ENCODE measurements at regions not wholly inside any gene's neighbourhood (a gene's known extent, or its start where the extent isn't known, plus 50 kb on each side); places are given as distances from the start of the nearest gene placed in this dataset.
"Not testable (repeated sequence)": the region's sequence is repeated elsewhere in the genome, so short reads cannot be mapped to it uniquely, and the experiment has no call there.

DNA sequence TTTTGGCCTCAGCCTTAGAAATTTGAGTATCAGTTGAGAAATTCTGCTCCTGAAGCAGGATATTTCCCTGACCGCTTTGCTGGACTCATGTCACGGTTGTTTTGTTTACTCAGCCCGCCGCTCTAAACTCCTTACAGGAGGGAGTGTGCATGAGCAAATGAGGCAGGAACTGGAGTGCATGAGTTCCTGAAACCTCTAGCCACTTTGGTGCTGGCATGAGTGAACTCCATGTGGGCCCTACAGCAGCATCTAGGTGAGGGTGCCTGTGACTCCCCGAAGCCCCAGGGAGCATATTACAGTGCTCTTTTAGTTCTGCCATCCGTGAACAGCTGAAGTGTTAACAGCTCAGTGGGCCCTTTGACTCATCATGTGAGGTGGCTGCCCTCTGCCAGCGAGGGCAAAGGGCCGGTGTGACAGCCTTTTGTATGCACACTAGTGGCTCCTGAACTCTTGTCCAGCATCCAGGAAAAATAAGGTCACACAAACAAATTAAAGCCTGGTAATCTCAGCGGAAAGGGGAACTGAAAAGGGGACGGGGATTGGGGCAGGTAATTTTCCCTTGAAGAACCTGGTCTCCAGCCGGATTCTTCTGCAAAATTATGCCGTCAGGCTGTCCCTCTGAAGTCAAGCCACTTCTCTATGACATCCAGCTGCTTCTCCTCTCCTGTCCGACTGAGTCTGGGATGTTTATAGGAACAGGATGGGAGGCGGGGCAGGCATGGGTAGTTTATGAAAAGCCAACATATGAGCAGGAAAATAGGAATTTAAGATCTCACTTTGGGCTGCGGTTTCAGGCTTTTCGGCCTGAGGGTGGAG, 1668.7 kb downstream of the SUCLG1 start:
- no peak overlapping the region for H3K27ac ChIP-seq
- no peak for DNase-seq (ENCODE audit: low spot score)
- H3K4me3 ChIP-seq: no peak overlapping the region
- TF ChIP-seq, protein P1, sequence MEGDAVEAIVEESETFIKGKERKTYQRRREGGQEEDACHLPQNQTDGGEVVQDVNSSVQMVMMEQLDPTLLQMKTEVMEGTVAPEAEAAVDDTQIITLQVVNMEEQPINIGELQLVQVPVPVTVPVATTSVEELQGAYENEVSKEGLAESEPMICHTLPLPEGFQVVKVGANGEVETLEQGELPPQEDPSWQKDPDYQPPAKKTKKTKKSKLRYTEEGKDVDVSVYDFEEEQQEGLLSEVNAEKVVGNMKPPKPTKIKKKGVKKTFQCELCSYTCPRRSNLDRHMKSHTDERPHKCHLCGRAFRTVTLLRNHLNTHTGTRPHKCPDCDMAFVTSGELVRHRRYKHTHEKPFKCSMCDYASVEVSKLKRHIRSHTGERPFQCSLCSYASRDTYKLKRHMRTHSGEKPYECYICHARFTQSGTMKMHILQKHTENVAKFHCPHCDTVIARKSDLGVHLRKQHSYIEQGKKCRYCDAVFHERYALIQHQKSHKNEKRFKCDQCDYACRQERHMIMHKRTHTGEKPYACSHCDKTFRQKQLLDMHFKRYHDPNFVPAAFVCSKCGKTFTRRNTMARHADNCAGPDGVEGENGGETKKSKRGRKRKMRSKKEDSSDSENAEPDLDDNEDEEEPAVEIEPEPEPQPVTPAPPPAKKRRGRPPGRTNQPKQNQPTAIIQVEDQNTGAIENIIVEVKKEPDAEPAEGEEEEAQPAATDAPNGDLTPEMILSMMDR (IDR thresholded peaks at IDR 0.05): no peak

DNA sequence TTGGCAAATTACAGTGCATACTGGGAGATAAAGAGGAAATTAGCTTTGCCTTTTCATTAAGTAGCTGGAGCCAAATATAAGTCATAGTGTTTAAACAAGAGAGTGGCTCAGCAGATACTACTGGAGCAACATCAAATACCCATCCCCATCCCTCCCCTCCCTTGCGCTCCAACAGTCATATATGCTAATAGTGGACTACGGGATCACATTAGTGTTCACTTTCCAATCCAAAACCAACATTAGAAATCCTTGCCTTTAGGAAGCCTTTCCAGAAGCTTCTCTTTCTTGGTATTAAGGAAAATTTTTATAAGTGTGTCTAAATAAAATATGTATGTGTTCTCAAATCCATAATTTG, 1669.3 kb downstream of the SUCLG1 start:
- no peak for DNase-seq (ENCODE audit: low spot score)
- no peak overlapping the region for H3K27ac ChIP-seq
- TF ChIP-seq, protein P1 (IDR thresholded peaks at IDR 0.05): no peak
- no peak overlapping the region for H3K4me3 ChIP-seq

DNA sequence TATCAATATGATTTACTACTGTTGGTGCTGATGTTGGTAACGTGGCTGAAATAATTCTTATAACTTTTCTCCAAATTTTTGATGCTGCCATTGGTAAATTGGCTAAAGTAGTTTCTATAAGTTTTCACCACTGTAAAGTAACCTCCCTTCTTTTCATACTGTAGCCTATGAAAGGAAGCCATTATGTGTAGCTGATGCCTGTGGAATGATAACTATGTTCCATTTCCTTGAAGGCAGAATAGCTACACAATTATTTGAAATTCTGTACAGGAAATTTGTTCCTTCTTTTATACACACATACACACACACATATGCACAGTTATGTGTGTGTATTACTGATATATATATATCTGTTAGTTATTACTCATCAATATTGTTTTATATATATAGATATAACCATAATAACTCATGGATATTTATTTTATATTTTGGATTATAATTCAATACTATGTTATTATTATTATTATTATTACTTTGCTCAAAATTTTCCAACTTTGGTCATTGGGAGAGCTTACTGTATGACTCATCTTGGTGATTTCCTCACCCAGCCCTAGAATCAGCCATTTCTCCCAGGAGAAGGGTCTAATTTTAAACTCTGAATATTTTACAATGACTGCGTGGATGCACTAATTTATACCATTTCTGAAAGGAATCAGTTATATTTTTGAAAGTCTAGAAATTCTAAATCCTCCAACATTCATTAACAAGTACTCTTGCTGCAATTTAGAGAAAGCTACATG, 1677.7 kb downstream of the SUCLG1 start:
- no peak for DNase-seq (ENCODE audit: low spot score)
- H3K27ac ChIP-seq: no peak overlapping the region
- TF ChIP-seq, protein P1 (IDR thresholded peaks at IDR 0.05): no peak
- no peak overlapping the region for H3K4me3 ChIP-seq

DNA sequence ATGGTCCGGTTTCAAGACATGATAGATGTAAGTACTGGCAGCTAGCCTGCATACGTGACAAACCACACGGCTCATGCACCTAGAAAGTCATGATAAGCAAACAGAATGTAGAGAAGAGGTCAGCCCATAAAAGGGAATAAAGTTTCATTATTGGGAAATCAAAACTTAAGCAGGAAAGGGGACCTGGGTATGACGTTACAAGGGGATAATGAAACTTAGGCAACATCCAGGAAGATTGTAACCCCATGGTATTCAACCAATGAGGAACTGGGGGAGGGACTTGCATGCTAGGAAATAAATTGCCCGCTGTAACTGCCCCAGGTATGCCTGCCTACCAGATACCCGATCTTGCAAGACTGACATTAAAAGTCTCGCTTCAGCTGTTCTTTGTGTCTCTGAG, 1679.0 kb downstream of the SUCLG1 start:
- Histone ChIP-seq H3K4me3 (no peak overlapping the region), H3K27ac (no peak overlapping the region)
- TF ChIP-seq, protein P1 (IDR thresholded peaks at IDR 0.05): no peak
- no peak for DNase-seq (ENCODE audit: low spot score)

DNA sequence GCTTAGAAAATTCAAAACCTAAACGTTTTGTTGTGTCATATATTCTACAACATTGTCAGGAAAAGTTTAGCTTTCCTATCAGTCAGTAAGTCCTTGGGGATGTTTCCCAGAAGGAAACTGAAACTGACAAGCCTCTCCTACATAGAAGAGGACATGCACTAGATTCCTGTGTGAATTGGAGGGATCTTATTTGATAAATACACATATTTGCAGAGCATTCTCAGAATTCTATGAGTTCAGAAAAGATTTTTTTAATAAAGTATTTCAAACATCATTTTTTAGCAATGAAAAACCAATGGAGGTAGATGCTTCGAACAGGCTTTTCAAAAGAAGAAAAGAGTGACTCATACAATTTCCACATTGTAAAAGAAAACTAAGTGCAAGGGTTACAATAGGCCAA, 1706.7 kb downstream of the SUCLG1 start:
- Histone ChIP-seq H3K4me3 (no peak overlapping the region), H3K27ac (no peak overlapping the region)
- DNase-seq (ENCODE audit: low spot score): no peak
- TF ChIP-seq, protein P1 (IDR thresholded peaks at IDR 0.05): no peak

DNA sequence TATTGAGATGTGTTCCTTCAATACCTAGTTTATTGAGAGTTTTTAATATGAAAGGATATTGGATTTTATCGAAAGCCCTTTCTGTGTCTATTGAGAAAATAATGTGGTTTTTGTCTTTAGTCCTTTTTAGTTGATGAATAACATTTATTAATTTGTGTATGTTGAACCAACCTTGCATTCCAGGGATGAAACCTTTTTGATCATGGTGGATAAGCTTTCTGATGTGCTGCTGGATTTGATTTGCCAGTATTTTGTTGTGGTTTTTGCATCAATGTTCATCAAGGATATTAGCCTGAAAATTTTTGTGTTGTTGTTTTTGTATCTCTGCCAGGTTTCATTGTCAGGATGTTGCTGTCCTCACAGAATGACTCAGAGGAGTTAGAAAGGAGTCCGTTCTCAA, 1710.4 kb downstream of the SUCLG1 start:
- no peak overlapping the region for H3K27ac ChIP-seq
- H3K4me3 ChIP-seq: no peak overlapping the region
- DNase-seq (ENCODE audit: low spot score): no peak
- TF ChIP-seq, protein P1 (IDR thresholded peaks at IDR 0.05): no peak

DNA sequence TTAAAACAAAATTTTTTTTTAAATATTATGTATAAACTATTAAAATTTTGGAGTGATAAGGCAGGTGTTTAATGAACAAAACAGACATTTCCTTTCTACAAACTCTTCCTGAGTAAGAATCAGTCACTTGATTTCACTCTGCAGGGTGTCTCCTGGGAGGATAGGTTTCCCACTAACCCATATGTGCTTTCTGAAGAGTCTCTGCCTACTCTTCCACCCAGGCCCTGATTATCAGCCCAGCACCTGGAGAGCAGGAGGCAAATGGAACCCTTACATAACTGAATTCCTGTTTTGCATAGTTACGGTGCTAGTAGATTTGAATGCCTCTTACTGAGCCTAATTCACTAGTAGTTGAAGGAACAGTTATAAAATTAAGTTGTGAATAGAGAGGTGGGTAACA, 1718.6 kb downstream of the SUCLG1 start:
- DNase-seq (ENCODE audit: low spot score): no peak
- TF ChIP-seq, protein P1 (IDR thresholded peaks at IDR 0.05): no peak
- Histone ChIP-seq H3K27ac (no peak overlapping the region), H3K4me3 (no peak overlapping the region)

DNA sequence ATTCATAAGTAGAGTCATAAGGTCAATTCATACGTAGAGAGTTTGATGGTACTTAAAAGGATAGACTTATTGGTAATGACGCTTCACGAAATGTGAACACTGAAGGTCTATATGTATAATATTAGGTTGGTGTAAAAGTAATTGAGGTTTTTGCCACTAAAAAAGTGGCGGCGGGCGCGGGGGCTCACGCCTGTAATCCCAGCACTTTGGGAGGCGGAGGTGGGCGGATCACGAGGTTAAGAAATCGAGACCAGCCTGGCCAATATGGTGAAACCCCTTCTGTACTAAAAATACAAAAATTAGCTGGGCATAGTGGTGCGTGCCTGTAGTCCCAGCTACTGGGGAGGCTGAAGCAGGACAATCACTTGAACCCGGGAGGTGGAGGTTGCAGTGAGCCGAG, 1721.1 kb downstream of the SUCLG1 start:
- DNase-seq (ENCODE audit: low spot score); H3K4me3 ChIP-seq; H3K27ac ChIP-seq: not testable (repeated sequence)

Measured in coronary artery (tissue), 2 donors.